ENCODE measurements at regions not wholly inside any gene's neighbourhood (a gene's known extent, or its start where the extent isn't known, plus 50 kb on each side); places are given as distances from the start of the nearest gene placed in this dataset.
"Not testable (repeated sequence)": the region's sequence is repeated elsewhere in the genome, so short reads cannot be mapped to it uniquely, and the experiment has no call there.

DNA sequence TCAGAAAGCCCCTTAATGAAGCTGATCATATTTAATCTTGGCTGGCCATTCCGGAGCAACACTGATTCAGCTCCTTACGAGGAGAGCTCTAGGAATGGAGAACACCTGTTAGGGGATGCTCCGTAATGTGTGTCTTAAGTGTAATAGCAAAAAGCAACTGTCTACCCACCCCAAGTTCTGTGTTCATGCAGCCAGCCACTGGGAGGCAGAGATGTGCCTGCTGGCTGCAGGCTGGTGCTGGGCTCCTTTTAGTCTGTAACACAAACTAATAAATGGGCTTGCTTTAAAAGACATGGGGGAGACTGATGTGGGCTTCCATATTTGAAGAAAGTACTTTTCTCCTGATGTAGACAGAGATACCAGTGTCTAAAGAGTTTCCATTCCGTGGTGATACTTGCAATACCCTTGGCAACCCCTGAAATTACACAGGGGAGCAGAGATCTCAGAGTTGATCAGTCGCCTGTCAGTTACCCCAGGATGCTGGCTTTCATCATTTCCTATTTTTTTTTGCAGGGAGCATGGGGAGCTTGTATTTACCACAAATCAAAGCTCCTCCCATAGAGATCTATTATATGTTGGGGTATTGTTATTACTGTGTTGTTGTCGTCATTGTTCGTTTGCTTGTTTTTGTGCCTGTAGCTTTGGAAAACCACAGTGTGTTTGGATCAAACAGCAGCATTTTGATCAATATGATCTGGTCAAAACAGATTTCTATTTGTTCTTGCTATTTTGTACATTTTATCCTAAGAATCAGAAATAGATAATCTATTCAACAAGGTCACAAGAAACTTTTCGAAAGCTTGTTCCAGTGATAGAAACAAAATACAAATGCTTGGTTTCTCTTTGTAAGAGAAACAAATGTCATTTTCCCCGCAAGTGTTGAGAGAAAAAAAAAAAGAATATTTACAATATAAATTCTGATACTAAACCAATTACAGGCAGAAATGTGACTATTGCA, 65.8 kb downstream of the MTX3 start:
- peak; percentile 22 for DNase-seq (ENCODE audit: low spot score)

DNA sequence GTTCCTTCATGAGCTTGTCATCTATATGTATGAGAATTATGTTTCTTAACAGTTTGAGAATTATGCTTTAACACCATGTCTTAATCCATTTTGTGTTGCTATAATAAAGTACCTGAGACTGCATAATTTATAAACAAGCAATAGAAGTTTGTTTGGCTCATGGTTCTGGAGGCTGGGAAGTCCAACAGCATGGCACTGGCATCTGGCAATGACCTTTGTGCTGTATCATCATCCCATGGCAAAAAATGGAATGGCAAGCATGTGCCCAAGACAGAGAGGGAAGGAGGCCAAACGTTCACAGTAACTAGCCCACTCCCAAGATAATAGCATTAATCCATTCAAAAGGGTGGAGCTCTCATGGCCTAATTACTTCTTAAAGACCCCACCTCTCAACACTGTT, 67.6 kb downstream of the MTX3 start:
- no peak for DNase-seq (ENCODE audit: low spot score)

DNA sequence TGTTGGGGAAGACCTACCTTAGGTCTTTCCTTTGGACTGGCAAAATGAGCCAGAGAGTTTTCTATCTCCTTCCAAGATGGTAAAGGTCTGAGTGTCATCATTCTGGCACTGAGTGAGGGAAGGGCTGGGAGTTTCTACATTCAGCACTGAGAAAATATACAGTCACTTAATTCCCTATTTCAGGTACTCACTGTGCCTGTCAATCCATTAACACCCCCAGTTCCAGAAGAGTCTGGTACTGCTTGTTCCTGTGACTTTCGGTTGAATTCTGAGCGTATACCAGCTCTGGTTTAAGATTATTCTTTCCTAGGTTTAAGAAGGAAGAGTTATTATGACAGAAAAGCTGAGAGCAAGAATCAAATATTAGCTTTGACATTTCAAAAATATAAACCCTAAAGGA, 68.4 kb downstream of the MTX3 start:
- DNase-seq (ENCODE audit: low spot score) = no peak

DNA sequence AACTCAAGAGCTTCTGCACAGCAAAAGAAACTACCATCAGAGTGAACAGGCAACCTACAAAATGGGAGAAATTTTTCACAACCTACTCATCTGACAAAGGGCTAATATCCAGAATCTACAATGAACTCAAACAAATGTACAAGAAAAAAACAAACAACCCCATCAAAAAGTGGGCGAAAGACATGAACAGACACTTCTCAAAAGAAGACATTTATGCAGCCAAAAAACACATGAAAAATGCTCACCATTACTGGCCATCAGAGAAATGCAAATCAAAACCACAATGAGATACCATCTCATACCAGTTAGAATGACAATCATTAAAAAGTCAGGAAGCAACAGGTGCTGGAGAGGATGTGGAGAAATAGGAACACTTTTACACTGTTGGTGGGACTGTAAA, 83.6 kb downstream of the MTX3 start:
- DNase-seq (ENCODE audit: low spot score) = not testable (repeated sequence)

DNA sequence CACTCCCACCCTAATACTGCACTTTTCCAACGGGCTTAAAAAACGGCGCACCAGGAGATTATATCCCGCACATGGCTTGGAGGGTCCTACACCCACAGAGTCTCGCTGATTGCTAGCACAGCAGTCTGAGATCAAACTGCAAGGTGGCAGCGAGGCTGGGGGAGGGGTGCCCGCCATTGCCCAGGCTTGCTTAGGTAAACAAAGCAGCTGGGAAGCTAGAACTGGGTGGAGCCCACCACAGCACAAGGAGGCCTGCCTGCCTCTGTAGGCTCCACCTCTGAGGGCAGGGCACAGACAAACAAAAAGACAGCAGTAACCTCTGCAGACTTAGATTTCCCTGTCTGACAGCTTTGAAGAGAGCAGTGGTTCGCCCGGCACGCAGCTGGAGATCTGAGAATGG, 88.5 kb downstream of the MTX3 start:
- DNase-seq (ENCODE audit: low spot score) = not testable (repeated sequence)

DNA sequence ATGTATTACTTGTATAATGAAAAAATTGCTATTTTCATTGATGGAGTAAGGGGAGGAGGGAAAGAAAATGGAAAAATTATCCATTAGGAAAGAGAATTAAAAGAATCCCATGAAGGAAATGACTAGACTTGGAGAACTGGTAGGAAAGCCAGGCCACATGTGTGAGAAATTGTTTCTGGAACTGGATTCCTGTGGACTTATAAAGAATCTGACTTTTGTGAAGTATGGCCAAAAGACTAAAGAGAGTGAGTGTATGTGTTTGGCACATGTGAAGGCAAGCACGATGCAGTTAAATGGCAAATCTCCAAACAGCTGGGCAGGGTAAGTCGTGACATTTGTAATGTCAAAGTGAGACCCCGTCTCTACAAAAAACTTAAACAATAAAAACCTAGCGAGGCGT, 89.4 kb downstream of the MTX3 start:
- DNase-seq (ENCODE audit: low spot score) = no peak

DNA sequence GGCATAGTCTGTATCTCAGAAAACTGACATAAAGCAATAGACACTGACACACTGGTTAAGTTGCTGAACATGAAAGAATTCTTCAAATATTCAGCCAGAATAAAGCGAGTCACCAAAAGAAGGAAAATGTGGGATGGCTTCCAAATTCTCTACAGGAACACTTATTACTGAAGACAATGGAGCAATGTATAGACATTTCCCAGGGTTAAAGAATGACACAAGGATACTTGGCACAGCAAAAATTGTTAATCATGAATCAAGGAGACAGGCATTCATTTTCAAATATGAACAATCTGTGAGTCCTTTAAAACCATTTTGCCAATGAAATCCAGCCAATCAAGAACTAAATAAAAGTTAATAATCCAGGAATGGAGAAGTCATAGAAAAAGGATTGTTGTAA, 92.5 kb downstream of the MTX3 start:
- DNase-seq (ENCODE audit: low spot score) = no peak

DNA sequence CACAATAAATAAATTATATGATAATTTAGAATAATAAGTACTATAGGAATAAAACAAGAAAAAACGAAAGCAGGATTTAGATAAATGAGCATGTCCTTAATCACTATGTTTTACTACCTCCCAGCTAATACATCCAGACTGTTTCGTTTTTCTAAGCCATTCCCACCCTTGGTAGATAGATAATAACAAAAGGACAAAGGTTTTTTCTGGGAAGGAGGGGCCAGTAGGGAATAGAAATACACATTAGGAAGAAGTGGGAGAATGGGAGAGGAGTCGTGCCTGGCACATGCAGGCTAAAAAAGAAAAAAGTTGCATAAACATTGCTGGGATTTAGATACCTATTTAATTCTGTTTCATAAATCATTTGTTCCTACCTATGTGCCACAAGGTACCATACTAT, 97.1 kb downstream of the MTX3 start:
- DNase-seq (ENCODE audit: low spot score) = no peak

DNA sequence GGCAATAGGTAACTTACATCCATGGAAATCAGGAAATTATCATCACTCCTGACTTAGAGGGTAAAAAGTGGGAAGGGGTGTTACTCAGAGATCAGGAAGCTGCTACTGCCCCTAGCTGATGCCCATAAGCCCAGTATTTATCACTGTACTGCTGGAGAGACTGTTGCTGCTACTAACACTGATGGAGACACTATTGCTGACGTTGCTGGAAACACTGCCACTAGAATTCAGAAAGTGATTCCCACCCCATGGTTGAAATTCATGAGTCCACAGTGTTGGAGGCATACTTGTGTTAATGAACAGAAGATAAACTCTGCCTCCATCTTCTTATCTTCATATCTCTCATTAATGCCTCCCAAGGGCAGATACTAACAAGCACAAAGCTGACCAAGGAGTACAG, 97.6 kb downstream of the MTX3 start:
- DNase-seq (ENCODE audit: low spot score) = no peak

DNA sequence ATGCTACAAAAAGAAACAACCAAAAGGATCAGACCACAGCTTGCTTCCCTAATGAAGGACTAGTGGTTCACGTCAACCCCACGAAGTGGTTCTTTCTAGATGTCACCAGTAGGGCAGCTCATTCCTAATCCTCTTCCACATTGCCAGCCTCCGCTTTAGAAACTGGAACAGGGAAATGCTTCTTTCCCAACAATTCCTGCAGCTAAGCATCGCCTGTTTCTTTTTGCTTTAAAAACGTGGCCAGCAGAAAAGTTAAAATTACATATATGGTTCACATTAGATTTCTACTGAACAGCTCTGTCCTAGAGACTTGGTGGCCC, 100.2 kb downstream of the MTX3 start:
- no peak for DNase-seq (ENCODE audit: low spot score)

DNA sequence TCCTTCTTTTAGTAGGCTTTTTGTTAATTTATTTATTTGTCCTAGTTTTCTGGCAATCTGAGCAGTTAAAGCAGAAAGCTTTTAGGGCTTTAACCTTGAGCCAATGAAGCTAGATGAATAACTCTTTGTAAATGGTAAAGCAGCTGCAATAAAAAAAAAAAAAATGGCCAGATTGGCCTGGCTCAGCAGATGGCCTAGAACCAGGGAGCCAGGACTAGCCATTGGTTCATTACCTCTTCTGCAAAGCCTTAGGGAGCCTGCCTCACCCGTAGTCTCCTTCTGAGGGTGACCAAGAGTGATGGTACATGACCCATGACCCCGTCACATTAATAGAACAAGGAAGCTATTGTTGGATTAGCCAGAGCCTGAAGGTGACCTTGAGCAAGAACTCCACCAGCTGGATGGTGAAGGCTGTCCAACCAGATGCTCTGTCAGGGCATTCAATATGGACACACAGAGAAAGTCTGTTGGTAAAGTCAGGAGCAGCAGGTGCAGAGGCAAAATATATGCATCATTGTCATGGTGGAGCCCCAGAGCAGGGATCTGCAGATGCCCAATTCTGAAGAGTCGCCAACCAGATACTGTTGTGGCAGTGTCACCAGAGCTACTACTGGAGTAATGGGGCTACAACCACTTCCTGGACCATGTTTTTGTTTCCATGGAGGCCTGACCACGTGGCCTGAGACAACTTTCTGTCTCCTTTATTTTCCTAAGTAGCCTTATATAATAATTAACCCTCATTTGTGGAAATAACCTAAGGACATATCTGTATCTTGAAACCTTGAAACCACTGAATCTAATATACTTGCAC, 100.7 kb downstream of the MTX3 start:
- no peak for DNase-seq (ENCODE audit: low spot score)

DNA sequence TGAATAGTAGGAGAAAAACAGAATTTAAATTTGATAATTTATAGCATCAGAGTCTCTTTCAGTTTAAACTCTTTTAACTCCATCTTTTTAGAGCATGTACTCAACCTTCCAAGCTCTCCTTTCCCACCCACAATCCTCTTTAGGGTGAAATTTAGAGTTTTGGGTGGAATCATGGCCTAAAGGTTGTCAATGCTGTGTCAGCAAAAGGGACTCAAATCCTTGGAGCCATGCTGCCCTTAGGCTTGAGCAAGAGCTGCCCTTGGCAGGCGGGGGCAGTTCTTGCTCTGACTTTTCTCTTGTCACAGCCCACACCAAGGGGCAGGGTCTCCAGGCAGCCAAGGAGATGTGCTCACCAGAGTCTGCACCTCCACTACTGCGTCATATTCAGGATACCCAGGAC, 102.4 kb downstream of the MTX3 start:
- no peak for DNase-seq (ENCODE audit: low spot score)

DNA sequence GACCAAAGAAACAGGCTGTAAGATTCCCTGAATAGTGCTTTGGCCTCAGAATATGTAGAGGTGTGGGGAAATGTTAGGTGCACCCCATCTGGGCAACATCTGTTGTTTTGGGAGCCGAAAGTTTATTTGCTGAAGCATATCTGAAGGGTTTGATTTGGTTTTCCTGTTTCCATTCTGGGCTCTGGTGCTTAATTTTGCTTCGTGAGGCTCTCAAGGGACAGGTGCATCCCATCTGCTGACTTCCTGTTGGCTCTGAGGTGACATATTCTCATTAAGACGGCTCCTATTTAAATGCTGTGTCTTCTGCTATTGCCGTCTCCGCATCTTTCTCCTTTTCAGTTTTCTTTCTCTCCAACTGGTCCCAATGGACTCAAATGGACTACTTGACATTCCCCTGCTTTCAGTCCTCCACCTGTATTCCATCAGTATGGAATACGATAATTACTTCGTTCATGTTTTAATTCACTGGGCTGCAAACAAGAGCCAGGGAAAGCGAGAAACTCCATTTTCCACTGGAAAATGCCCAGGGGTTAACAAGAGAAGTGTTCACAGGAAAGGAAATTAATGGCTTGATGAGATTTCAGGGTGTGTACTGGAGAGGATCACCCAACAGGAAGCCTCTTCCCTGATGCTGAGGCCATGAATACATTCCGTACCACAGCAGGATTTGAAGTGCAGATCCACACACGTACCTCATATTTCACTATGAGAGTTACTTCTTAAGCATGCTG, 104.0 kb downstream of the MTX3 start:
- DNase-seq (ENCODE audit: low spot score) = no peak

DNA sequence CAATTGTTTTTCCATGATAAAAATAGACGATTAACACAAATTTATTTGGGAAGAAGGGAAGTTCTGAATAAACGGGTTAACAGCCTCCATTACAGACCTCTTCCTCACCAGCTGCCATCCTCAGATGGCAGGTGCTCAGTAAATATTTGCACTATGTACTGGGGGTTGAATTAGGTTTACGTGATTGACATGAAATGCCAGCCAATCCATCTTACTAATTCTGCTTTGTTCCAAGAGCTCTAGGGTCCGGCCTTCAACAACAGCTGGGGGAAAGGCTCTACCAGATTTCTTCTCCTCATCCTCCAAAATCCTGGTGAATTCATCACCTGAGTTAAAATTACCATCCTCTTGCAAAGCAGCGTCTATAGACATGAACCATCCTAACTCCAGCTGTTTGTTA, 104.6 kb downstream of the MTX3 start:
- DNase-seq (ENCODE audit: low spot score) = no peak

DNA sequence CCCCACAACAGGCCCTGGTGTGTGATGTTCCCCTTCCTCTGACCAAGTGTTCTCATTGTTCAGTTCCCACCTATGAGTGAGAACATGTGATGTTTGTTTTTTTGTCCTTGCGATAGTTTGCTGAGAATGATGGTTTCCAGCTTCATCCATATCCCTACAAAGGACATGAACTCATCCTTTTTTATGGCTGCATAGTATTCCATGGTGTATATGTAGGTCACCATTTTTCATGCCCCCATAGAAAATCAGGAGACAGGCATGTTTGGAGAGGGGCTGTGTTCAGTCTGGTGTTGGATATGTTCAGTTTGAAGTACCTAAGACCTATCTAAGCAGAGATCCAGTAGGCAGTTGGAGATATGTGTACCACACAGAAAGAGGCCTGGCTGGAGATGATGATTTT, 111.2 kb downstream of the MTX3 start:
- not testable (repeated sequence) for DNase-seq (ENCODE audit: low spot score)

DNA sequence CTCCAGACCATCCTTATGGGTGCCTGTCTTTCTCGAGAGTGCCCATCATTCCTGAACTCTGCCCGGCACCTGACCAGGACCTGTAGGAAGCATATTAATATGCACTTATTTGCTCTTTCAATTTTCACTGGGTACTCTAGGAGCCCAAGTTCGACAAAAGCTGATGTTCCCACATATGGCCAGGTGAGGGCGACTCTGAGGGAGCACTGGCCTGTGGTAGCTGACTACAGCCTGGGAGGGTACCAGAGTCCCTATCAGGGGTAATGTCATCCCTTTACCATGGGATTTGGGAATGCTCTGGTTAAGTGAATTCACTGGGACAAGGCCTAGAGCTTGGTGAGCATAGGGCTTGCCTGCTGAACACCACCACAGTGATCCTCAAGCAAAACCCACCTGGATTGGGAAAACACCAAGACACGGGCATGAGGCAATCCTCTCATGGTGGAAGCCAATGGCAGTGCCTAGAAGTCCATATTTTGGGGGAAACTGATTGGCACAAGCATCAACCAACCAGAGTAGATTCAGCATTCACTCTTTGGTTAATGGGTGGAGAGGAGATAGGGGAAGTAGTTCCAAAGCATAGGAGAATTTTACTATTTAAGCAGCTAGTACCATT, 112.2 kb downstream of the MTX3 start:
- peak; percentile 77 for DNase-seq (ENCODE audit: low spot score)

DNA sequence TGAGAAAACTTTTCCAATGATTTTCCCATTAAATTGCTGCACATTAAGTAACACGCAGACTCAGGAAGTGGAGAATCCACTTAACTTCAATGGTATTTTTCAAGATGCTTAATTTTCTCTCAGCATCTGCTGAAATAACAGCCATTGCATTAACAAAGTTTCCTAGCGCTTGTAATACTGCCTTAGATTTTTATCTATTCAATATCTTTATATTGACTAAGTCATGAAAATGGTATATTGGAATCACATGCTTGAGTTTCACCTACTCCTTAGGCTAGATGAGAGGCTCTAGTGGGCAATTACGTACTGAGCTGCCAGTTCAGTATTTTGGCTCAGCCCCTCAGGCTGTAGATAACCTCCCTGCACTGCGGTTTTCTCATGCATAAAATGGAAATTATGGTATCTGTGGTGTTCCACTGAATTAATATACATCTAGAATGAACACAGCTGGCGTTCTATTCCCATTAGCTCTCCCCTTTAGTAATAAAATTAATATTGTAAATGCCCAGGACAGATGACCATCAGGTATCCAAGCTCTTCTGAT, 112.9 kb downstream of the MTX3 start:
- no peak for DNase-seq (ENCODE audit: low spot score)

DNA sequence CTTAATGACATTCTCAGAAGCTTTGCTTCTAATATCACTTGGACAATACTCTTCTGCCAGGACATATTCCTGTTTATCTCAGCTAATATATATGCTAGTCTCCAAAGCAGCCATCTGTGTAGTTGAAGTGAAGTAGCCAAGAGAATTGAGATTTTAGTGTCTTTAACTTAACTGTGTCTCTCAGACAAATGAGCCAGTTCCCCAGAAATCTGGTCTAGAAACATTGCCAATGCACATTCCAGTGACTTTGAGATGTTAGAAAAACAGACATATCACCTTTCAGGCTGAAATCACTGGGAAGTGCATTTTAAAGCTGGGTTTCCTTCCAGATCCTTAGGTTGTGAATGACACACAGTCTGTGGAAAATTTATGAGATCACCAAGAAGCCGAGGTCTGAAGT, 114.6 kb downstream of the MTX3 start:
- DNase-seq (ENCODE audit: low spot score) = no peak

DNA sequence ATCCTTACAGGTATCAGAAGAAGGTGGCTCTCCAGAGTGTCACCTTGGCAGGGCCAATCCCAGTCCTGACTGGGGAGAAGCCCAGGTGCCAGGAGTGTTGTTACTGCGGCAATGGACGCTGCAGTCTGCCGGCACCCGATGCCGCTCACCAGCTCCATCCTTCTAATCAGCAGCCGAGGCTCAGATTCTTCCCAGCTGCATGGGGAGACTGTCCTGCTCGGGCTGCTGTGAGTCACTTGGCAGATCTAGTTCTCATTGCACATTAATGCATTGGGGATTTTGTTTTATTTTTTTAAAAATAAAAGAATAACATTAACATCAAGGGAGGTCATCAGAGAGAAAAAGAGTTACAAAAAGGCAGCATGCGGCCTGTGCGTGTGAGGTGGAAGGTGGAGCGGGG, 115.8 kb downstream of the MTX3 start:
- no peak for DNase-seq (ENCODE audit: low spot score)

DNA sequence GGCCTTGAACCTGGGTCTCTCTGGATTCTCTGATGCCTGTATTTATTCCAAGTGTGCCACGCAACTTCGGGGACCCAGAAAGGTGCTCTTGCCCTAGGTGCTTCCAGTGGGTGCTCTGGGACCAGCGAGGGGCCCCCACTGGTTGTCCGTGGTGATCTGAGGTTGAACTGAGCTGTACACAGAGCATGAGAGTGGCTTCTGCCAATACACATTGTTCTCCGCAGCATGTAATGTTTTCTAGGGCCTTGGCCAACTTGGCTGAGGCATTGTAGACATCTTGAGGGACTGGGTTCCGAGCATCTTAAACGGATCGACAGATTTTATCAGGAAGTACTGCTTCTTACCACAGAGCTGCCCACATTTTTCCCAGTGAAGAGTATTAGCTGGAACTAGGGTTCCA, 117.9 kb downstream of the MTX3 start:
- no peak for DNase-seq (ENCODE audit: low spot score)

DNA sequence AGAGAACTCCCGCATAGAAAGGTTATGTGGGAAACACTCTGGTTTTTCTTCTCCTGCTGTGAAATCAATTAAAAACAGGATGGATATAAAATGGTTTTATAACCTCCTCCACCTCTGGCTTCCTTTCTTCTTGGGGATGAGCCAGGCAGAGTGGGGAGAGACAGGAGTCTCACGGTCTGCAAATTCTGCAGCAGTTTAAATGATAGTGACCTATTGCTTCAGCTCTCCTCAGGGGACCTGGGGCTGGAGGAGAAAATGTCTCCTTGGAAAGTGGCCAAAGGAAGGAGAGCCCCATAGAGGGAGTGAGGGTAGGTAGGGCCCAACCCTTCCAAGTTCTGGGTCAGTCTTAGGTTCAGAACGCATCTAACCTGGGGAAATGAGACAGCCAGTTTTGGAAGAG, 118.8 kb downstream of the MTX3 start:
- DNase-seq (ENCODE audit: low spot score) = no peak
